ENCODE measurements at regions not wholly inside any gene's neighbourhood (a gene's known extent, or its start where the extent isn't known, plus 50 kb on each side); places are given as distances from the start of the nearest gene placed in this dataset.

GRCh38 chr4:175106301-175106700 lies 188.1 kb downstream of the ADAM29 start:
- TF ChIP-seq CTCF (IDR thresholded peaks at IDR 0.05; ENCODE audit: low read depth, low read length, missing control alignments): no peak
- H3K4me3 ChIP-seq (replicated peaks; ENCODE audit: low read depth, low read length): no peak overlapping the region
- DNase-seq (ENCODE audit: extremely low read depth, low read depth): no peak

- no peak for TF ChIP-seq CTCF (IDR thresholded peaks at IDR 0.05; ENCODE audit: low read depth, low read length, missing control alignments)
- DNase-seq (ENCODE audit: extremely low read depth, low read depth): no peak
- H3K4me3 ChIP-seq (replicated peaks; ENCODE audit: low read depth, low read length): no peak overlapping the region
Measured at GRCh38 chr4:175109933-175110332, 191.8 kb downstream of the ADAM29 start.

- H3K4me3 ChIP-seq (replicated peaks; ENCODE audit: low read depth, low read length): no peak overlapping the region
- DNase-seq (ENCODE audit: extremely low read depth, low read depth): no peak
- no peak for TF ChIP-seq CTCF (IDR thresholded peaks at IDR 0.05; ENCODE audit: low read depth, low read length, missing control alignments)
Measured at GRCh38 chr4:175125410-175126068, 207.4 kb downstream of the ADAM29 start.

- TF ChIP-seq CTCF (IDR thresholded peaks at IDR 0.05; ENCODE audit: low read depth, low read length, missing control alignments): no peak
- no peak overlapping the region for H3K4me3 ChIP-seq (replicated peaks; ENCODE audit: low read depth, low read length)
- DNase-seq (ENCODE audit: extremely low read depth, low read depth): no peak
Measured at GRCh38 chr4:175127314-175127713, 209.2 kb downstream of the ADAM29 start.

GRCh38 chr4:175129797-175130196 lies 211.6 kb downstream of the ADAM29 start:
- TF ChIP-seq CTCF (IDR thresholded peaks at IDR 0.05; ENCODE audit: low read depth, low read length, missing control alignments): no peak
- no peak for DNase-seq (ENCODE audit: extremely low read depth, low read depth)
- H3K4me3 ChIP-seq (replicated peaks; ENCODE audit: low read depth, low read length): no peak overlapping the region

GRCh38 chr4:175139205-175139604 lies 221.0 kb downstream of the ADAM29 start:
- no peak for TF ChIP-seq CTCF (IDR thresholded peaks at IDR 0.05; ENCODE audit: low read depth, low read length, missing control alignments)
- H3K4me3 ChIP-seq (replicated peaks; ENCODE audit: low read depth, low read length): no peak overlapping the region
- no peak for DNase-seq (ENCODE audit: extremely low read depth, low read depth)

GRCh38 chr4:175143116-175143515 lies 225.0 kb downstream of the ADAM29 start:
- H3K4me3 ChIP-seq (replicated peaks; ENCODE audit: low read depth, low read length): no peak overlapping the region
- TF ChIP-seq CTCF (IDR thresholded peaks at IDR 0.05; ENCODE audit: low read depth, low read length, missing control alignments): no peak
- DNase-seq (ENCODE audit: extremely low read depth, low read depth): no peak
